ENCODE measurements at regions not wholly inside any gene's neighbourhood (a gene's known extent, or its start where the extent isn't known, plus 50 kb on each side); places are given as distances from the start of the nearest gene placed in this dataset.

GRCh38 chr19:29016926-29017760, 195.8 kb downstream of the UQCRFS1 start:
- intact Hi-C loops (cut with DNase I) = no loop called here
- H3K4me1 ChIP-seq = no peaks in the 10 kb centered on the region
- H3K36me3 ChIP-seq = no peaks in the 10 kb centered on the region
- no peaks in the 10 kb centered on the region for H3K27me3 ChIP-seq
- no peak overlapping the region for H3K27ac ChIP-seq
- no peaks in the 10 kb centered on the region for H3K9me3 ChIP-seq
- H3K4me3 ChIP-seq = no peak overlapping the region
- no peak for DNase-seq (ENCODE audit: extremely low spot score in 2 of 2)
- TF ChIP-seq POLR2AphosphoS5 (IDR thresholded peaks at IDR 0.05; ENCODE audit: insufficient read depth in 1 of 2, low read depth in 1 of 2) (no peak), POLR2A (IDR thresholded peaks at IDR 0.05) (no peak), CTCF (IDR thresholded peaks at IDR 0.05) (no peak)

GRCh38 chr19:29016353-29016752, 196.6 kb downstream of the UQCRFS1 start:
- Histone ChIP-seq H3K4me3 (no peak overlapping the region), H3K9me3 (no peaks in the 10 kb centered on the region), H3K27ac (no peak overlapping the region), H3K36me3 (no peaks in the 10 kb centered on the region), H3K27me3 (no peaks in the 10 kb centered on the region), H3K4me1 (no peaks in the 10 kb centered on the region)
- intact Hi-C loops (cut with DNase I) = no loop called here
- no peak for DNase-seq (ENCODE audit: extremely low spot score in 2 of 2)
- TF ChIP-seq POLR2A (IDR thresholded peaks at IDR 0.05) = no peak

- DNase-seq (ENCODE audit: extremely low spot score in 2 of 2) = no peak
- no peaks in the 10 kb centered on the region for H3K9me3 ChIP-seq
- H3K4me3 ChIP-seq = no peak overlapping the region
- no peaks in the 10 kb centered on the region for H3K4me1 ChIP-seq
- TF ChIP-seq POLR2A (IDR thresholded peaks at IDR 0.05) (no peak), POLR2AphosphoS5 (IDR thresholded peaks at IDR 0.05; ENCODE audit: insufficient read depth in 1 of 2, low read depth in 1 of 2) (no peak), CTCF (IDR thresholded peaks at IDR 0.05) (no peak)
- H3K27ac ChIP-seq = no peak overlapping the region
- H3K27me3 ChIP-seq = no peaks in the 10 kb centered on the region
- intact Hi-C loops (cut with DNase I) = no loop called here
- H3K36me3 ChIP-seq = no peaks in the 10 kb centered on the region
Measured at GRCh38 chr19:29015569-29015968, 197.4 kb downstream of the UQCRFS1 start.

- TF ChIP-seq CTCF (IDR thresholded peaks at IDR 0.05) = no peak
- no peak for TF ChIP-seq POLR2A (IDR thresholded peaks at IDR 0.05)
- no peak for TF ChIP-seq POLR2AphosphoS5 (IDR thresholded peaks at IDR 0.05; ENCODE audit: insufficient read depth in 1 of 2, low read depth in 1 of 2)
- intact Hi-C loops (cut with DNase I) = no loop called here
- no peak for DNase-seq (ENCODE audit: extremely low spot score in 2 of 2)
- no peaks in the 10 kb centered on the region for H3K4me1 ChIP-seq
- no peak overlapping the region for H3K4me3 ChIP-seq
- no peaks in the 10 kb centered on the region for H3K27me3 ChIP-seq
- no peaks in the 10 kb centered on the region for H3K9me3 ChIP-seq
- no peak overlapping the region for H3K27ac ChIP-seq
- no peaks in the 10 kb centered on the region for H3K36me3 ChIP-seq
Measured at GRCh38 chr19:29014857-29015436, 198.0 kb downstream of the UQCRFS1 start.

- no peak for TF ChIP-seq POLR2A (IDR thresholded peaks at IDR 0.05)
- no peak for TF ChIP-seq CTCF (IDR thresholded peaks at IDR 0.05)
- TF ChIP-seq POLR2AphosphoS5 (IDR thresholded peaks at IDR 0.05; ENCODE audit: insufficient read depth in 1 of 2, low read depth in 1 of 2) = no peak
- Histone ChIP-seq H3K9me3 (no peaks in the 10 kb centered on the region), H3K27me3 (no peaks in the 10 kb centered on the region), H3K4me3 (no peak overlapping the region), H3K27ac (no peak overlapping the region), H3K36me3 (no peaks in the 10 kb centered on the region), H3K4me1 (no peaks in the 10 kb centered on the region)
- intact Hi-C loops (cut with DNase I) = no loop called here
- DNase-seq (ENCODE audit: extremely low spot score in 2 of 2) = no peak
Measured at GRCh38 chr19:29013988-29014387, 199.0 kb downstream of the UQCRFS1 start.

Data from vagina (tissue), 2 donors.